Epithelial cell of proximal tubule (primary cell): ENCODE measurements at regions not wholly inside any gene's neighbourhood (a gene's known extent, or its start where the extent isn't known, plus 50 kb on each side); places are given as distances from the start of the nearest gene placed in this dataset.
"Not testable (repeated sequence)": the region's sequence is repeated elsewhere in the genome, so short reads cannot be mapped to it uniquely, and the experiment has no call there.

ENCODE experiments used
- DNase-seq: peaks from one replicate; pipeline ENCODE4 v3.0.0-alpha.2; 2011; ENCODE audit warnings: low read depth
- H3K4me3 ChIP-seq: 2 replicates; pipeline ENCODE4 v1.5.1; 2011; ENCODE audit warnings: low read depth, mild to moderate bottlenecking, low read length
- CTCF ChIP-seq: conservative IDR thresholded peaks from 2 replicates; pipeline ENCODE4 v1.5.1; 2012; ENCODE audit warnings: low read depth, mild to moderate bottlenecking, low read length

DNA sequence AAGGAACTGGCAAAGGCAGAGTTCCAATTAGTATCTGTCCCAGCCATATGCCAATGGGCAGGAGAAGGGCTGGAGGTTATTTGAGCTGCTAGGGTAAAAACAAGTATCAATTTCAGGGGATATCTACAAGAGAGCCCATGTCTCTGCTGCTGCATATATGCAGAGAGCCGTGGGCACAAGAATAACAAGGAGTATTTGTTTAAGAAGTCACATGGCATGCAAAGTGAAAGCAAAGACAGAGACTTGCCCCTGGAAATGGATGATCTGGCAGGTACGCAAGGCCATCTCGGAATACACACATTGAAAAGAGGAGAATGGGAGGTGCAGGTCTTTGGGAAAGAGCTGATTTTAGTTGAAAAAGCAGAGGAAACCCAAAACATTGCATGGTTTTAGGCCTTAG lies 170.6 kb downstream of the EVA1A start:
- no peak for DNase-seq
- no peak for TF ChIP-seq CTCF
- no peak overlapping the region for H3K4me3 ChIP-seq

- DNase-seq = no peak
- TF ChIP-seq CTCF = no peak
- H3K4me3 ChIP-seq = no peak overlapping the region
Measured at GRCh38 chr2:75389271-75389670, 171.5 kb downstream of the EVA1A start.

GRCh38 chr2:75381032-75381431 lies 179.7 kb downstream of the EVA1A start:
- DNase-seq = no peak
- no peak for TF ChIP-seq CTCF
- no peak overlapping the region for H3K4me3 ChIP-seq

GRCh38 chr2:75379476-75380210 lies 180.3 kb upstream of the TACR1 start:
- no peak for DNase-seq
- no peak for TF ChIP-seq CTCF
- H3K4me3 ChIP-seq = no peak overlapping the region

- DNase-seq = no peak
- no peak overlapping the region for H3K4me3 ChIP-seq
- no peak for TF ChIP-seq CTCF
Measured at GRCh38 chr2:75375646-75376582, 176.6 kb upstream of the TACR1 start.

DNA sequence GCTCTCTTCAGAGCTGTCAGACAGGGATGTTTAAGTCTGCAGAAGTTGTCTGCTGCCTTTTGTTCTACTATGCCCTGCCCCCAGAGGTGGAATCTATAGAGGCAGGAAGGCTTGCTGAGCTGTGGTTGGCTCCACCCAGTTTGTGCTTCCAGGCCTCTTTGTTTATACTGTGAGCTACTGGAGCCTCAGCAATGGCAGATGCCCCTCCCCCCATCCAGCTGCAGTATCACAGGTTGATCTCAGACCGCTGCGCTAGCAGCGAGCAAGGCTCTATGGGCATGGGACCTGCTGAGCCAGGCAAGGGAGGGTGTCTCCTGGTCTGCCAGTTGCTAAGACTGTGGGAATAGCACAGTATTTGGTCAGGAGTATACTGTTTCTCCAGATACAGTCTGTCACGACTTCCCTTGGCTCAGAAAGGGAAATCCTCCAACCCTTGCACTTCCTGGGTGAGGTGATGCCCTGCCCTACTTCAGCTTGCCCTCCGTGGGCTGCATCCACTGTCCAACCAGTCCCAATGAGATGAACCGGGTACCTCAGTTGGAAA lies 175.2 kb upstream of the TACR1 start:
- not testable (repeated sequence) for DNase-seq, H3K4me3 ChIP-seq

DNA sequence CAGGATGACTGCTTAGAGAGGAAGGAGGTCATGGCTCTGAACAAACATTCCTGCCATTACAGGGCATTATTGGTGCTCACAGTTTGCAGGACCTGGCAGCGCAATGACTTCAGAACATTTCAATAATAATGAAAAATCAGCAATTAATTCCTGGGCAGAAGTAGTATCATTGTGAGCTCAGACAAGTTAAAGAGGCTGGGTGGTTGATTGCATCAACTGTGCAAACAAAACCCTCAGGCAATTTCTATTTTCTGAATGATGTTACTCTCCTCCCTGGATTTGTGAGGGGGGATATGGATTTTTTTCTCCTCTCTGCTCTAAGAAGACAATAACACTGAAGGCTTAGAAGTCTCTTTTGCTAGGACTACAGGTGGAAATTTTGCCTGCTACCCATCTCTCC lies 168.1 kb upstream of the TACR1 start:
- TF ChIP-seq CTCF = no peak
- no peak for DNase-seq
- no peak overlapping the region for H3K4me3 ChIP-seq
